ENCODE measurements at regions not wholly inside any gene's neighbourhood (a gene's known extent, or its start where the extent isn't known, plus 50 kb on each side); places are given as distances from the start of the nearest gene placed in this dataset.

- no peak overlapping the region for H3K27ac ChIP-seq
- no peak for TF ChIP-seq CTCF (IDR thresholded peaks at IDR 0.05 in 8 of 11, conservative IDR thresholded peaks at IDR 0.05 in 3 of 11)
- TF ChIP-seq POLR2AphosphoS5 (IDR thresholded peaks at IDR 0.05): no peak
- TF ChIP-seq POLR2A (IDR thresholded peaks at IDR 0.05): no peak
- intact Hi-C loops (cut with DNase I; ENCODE audit: low total_unique reads): no loop called here
- H3K9me3 ChIP-seq: peaks cover 0 to 14% (median 6%) of the 10 kb centered on the region in 8 donors
- H3K4me3 ChIP-seq: no peak overlapping the region
- no peak for DNase-seq
- no peaks in the 10 kb centered on the region for H3K36me3 ChIP-seq
- no peaks in the 10 kb centered on the region for H3K4me1 ChIP-seq
- H3K27me3 ChIP-seq (replicated peaks in 1 of 7): peaks cover 0 to 6% (median 0%) of the 10 kb centered on the region in 7 donors
- 76 to 89% (median 87%) methylated on average over 8 of the region's 8 CpGs for WGBS, 5 donors
These were observed 153.2 kb upstream of the MYT1L start for GRCh38 chr2:2484301-2484700.

GRCh38 chr2:2482851-2483250 is 151.8 kb upstream of the MYT1L start:
- H3K4me3 ChIP-seq: no peak overlapping the region
- 72 to 88% (median 82%) methylated on average over 4 of the region's 4 CpGs for WGBS, 5 donors
- DNase-seq: no peak
- peaks cover 0 to 14% (median 6%) of the 10 kb centered on the region in 8 donors for H3K9me3 ChIP-seq
- TF ChIP-seq POLR2AphosphoS5 (IDR thresholded peaks at IDR 0.05) (no peak), CTCF (IDR thresholded peaks at IDR 0.05 in 8 of 11, conservative IDR thresholded peaks at IDR 0.05 in 3 of 11) (no peak)
- no peaks in the 10 kb centered on the region for H3K36me3 ChIP-seq
- intact Hi-C loops (cut with DNase I; ENCODE audit: low total_unique reads): no loop called here
- H3K27me3 ChIP-seq (replicated peaks in 1 of 7): peaks cover 0 to 6% (median 0%) of the 10 kb centered on the region in 7 donors
- no peak overlapping the region for H3K27ac ChIP-seq
- H3K4me1 ChIP-seq: no peaks in the 10 kb centered on the region

GRCh38 chr2:2472881-2473280 is 141.8 kb upstream of the MYT1L start:
- H3K27ac ChIP-seq: no peak overlapping the region
- H3K9me3 ChIP-seq: no peaks in the 10 kb centered on the region
- no peaks in the 10 kb centered on the region for H3K27me3 ChIP-seq (replicated peaks in 1 of 7)
- H3K36me3 ChIP-seq: no peaks in the 10 kb centered on the region
- DNase-seq: no peak
- no peaks in the 10 kb centered on the region for H3K4me1 ChIP-seq
- no peak overlapping the region for H3K4me3 ChIP-seq
- TF ChIP-seq POLR2A (IDR thresholded peaks at IDR 0.05) (no peak), POLR2AphosphoS5 (IDR thresholded peaks at IDR 0.05) (no peak), CTCF (IDR thresholded peaks at IDR 0.05 in 8 of 11, conservative IDR thresholded peaks at IDR 0.05 in 3 of 11) (no peak)
- whole genome bisulfite sequencing, 5 donors: 85 to 88% (median 86%) methylated on average over 12 of the region's 12 CpGs
- intact Hi-C loops (cut with DNase I; ENCODE audit: low total_unique reads): no loop called here

GRCh38 chr2:2472044-2472443 is 141.0 kb upstream of the MYT1L start:
- TF ChIP-seq POLR2AphosphoS5 (IDR thresholded peaks at IDR 0.05) (no peak), POLR2A (IDR thresholded peaks at IDR 0.05) (no peak), CTCF (IDR thresholded peaks at IDR 0.05 in 8 of 11, conservative IDR thresholded peaks at IDR 0.05 in 3 of 11) (no peak)

More at GRCh38 chr2:2472044-2472443, 141.0 kb upstream of the MYT1L start:
- H3K36me3 ChIP-seq: no peaks in the 10 kb centered on the region
- no peaks in the 10 kb centered on the region for H3K27me3 ChIP-seq (replicated peaks in 1 of 7)
- H3K4me3 ChIP-seq: no peak overlapping the region
- DNase-seq: no peak
- H3K9me3 ChIP-seq: no peaks in the 10 kb centered on the region
- no peak overlapping the region for H3K27ac ChIP-seq
- no peaks in the 10 kb centered on the region for H3K4me1 ChIP-seq
- WGBS, 5 donors: 84 to 88% (median 84%) methylated on average over 10 to 11 of the region's 11 CpGs
- intact Hi-C loops (cut with DNase I; ENCODE audit: low total_unique reads): no loop called here

All from spleen (tissue), 11 donors.